Esophagus (tissue), 2 donors: ENCODE measurements at regions not wholly inside any gene's neighbourhood (a gene's known extent, or its start where the extent isn't known, plus 50 kb on each side); places are given as distances from the start of the nearest gene placed in this dataset.

Experiments
- H3K27ac ChIP-seq, 2 donors: one replicate each; pipeline ENCODE4 v1.5.1; 2013; ENCODE audit warnings: low read depth in 2 of 2, mild to moderate bottlenecking in 2 of 2, inconsistent platforms in 1 of 2, low read length in 1 of 2, moderate library complexity in 1 of 2
- H3K27me3 ChIP-seq, 2 donors: one replicate each; pipeline ENCODE4 v1.6.1; 2013; ENCODE audit warnings: low read length in 2 of 2, control low read depth in 1 of 2, mild to moderate bottlenecking in 1 of 2; ENCODE audit not compliant: insufficient read depth in 2 of 2, control insufficient read depth in 1 of 2
- H3K36me3 ChIP-seq, 2 donors: one replicate each; pipeline ENCODE4 v1.6.1; 2013; ENCODE audit warnings: low read length in 1 of 2; ENCODE audit not compliant: control insufficient read depth in 2 of 2, insufficient read depth in 2 of 2
- H3K4me1 ChIP-seq, 2 donors: one replicate each; pipeline ENCODE4 v1.6.1; 2013; ENCODE audit warnings: low read length in 1 of 2; ENCODE audit not compliant: control insufficient read depth in 2 of 2, insufficient read depth in 2 of 2
- H3K4me3 ChIP-seq, 2 donors: one replicate each; pipeline ENCODE4 v1.5.1; 2013; ENCODE audit warnings: low read length in 2 of 2, mild to moderate bottlenecking in 2 of 2, low read depth in 1 of 2, moderate library complexity in 1 of 2
- H3K9me3 ChIP-seq, 2 donors: one replicate each; pipeline ENCODE4 v1.6.1; 2013; ENCODE audit warnings: mild to moderate bottlenecking in 2 of 2, low read depth in 1 of 2, low read length in 1 of 2, moderate library complexity in 1 of 2; ENCODE audit not compliant: control insufficient read depth in 2 of 2, insufficient read depth in 1 of 2
- WGBS, 2 donors: extraction: QIAGEN DNeasy Blood & Tissue Kit; methylation state at CpG; one replicate each; pipeline ENCODE4 v1.1.7; 2013; 5-methylcytosine and 5-hydroxymethylcytosine counted together
- donor health status: healthy with polysubstance abuse.
- donor health status: Bipolar disorder and iron deficiency.

DNA sequence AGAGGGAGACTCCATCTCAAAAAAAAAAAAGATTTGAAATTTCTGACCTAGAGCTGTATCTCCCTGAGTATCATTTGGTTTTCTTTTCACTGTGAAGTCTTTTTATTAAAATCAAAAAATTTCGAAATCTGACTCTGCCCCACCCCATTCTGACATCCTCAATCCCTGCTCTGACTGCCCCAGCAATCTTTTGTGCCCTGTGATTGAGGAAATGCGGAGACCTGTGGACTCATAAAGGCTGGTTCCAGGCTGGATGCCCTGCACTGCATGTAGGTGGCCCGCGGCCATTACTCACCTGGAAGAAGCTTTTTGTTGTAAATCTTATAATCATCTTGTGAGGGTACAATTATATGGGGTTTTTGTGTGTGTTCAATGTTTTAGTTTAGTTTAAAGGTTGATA is 147.3 kb upstream of the SEMA6D start:
- Histone ChIP-seq H3K4me1 (no peaks in the 10 kb centered on the region), H3K27me3 (no peaks in the 10 kb centered on the region), H3K36me3 (no peaks in the 10 kb centered on the region), H3K9me3 (no peaks in the 10 kb centered on the region), H3K27ac (no peak overlapping the region), H3K4me3 (no peak overlapping the region)
- WGBS, 2 donors = 91 to 92% methylated on average over 4 of the region's 4 CpGs

DNA sequence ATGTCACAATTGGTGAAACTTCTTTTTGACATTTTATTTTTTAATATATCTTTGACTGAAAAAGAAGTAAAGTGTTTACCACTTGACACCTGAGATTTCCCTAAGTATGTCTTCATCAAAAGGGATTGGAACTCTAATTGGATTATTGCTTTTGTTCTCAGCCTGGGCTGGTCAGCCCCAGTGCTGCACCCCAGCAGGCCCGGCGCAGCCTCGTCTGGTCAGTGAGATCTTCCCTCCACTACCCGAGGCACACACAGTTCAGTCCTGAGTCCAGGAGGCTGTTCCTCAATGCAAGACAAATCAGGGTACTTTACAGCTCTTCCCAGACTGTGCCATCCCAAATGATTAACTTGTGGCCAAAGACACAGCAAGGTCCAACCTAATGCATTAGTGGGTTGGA is 146.9 kb upstream of the SEMA6D start:
- no peaks in the 10 kb centered on the region for H3K36me3 ChIP-seq
- H3K27me3 ChIP-seq = no peaks in the 10 kb centered on the region
- H3K4me3 ChIP-seq = no peak overlapping the region
- no peaks in the 10 kb centered on the region for H3K4me1 ChIP-seq
- no peak overlapping the region for H3K27ac ChIP-seq
- H3K9me3 ChIP-seq = no peaks in the 10 kb centered on the region
- 71 to 73% methylated on average over 4 of the region's 4 CpGs for WGBS, 2 donors

DNA sequence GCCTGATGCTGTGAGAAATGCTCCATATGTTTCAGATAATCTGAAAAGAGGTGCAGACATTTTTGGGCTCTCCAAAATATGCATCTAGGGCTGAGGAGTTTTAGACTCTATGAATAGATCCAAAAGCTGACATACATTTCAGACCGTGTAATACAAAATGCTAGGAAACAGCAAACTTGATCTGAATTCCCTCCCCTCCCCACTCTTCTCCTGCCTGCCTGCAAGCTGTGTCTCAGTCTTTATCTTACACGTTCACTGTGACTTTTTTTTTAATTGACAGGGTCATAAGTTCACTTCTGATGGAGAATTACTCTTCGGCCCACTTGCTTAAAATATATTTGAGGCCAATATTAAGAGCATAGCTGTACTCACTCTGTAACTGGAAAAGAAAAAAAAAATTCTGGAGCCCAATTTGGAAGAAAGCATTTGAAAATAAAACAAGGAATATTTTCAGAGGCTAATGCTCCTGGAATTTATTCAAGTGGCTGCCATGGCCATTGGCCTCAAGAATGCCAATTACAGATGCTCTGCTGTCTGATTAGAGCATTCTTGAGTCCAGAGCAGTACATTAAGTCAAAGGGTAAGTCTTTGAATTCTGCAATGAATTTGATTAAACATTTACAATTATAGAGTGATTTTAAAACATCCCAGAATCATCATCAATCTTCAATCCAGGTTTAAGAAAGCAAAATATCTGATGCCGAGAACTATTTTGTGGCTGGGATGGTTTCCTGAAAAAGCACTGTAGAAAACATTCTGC is 146.2 kb upstream of the SEMA6D start:
- Histone ChIP-seq H3K36me3 (no peaks in the 10 kb centered on the region), H3K4me3 (no peak overlapping the region), H3K4me1 (no peaks in the 10 kb centered on the region), H3K9me3 (no peaks in the 10 kb centered on the region), H3K27me3 (no peaks in the 10 kb centered on the region), H3K27ac (no peak overlapping the region)
- 63 to 74% methylated on average over 4 of the region's 4 CpGs for WGBS, 2 donors

DNA sequence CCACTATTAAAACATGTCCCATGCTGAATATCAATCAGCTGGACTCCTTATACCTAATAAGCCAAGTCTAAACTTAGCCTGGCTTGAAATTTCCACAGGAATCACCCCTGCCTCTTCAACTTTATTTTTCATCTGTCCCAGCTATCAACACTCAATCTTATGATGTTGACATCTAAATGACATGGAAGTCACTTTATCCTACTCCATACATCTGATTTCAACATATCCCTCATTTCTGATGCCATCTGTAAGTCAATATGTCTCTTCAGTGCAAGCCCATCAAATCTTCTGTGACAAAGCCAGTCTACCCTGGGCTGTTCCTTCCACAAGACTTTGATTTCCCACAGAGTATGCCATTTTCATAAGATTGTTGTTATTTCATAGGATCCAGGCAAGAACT is 143.6 kb upstream of the SEMA6D start:
- Histone ChIP-seq H3K9me3 (no peaks in the 10 kb centered on the region), H3K4me1 (no peaks in the 10 kb centered on the region), H3K27me3 (no peaks in the 10 kb centered on the region), H3K4me3 (no peak overlapping the region), H3K27ac (no peak overlapping the region), H3K36me3 (no peaks in the 10 kb centered on the region)

DNA sequence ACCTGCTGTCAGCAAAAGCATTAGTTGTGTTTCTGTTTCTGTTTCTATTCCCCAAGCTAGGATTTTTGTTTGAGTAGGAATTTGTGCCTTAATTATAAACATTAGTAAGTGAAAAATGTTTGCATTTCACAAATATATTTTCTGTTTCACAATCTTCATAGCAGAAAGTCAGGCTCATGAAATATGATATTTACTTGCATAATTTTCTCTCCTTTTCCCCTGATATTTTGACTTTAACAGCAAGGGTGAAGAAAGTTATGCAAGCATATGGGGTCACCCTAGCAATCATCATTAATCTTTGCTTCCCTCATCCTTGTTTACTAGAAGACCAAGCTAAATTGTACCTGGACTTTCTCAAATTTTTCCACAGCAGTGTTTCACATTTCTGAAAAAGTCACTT is 140.3 kb upstream of the SEMA6D start:
- Histone ChIP-seq H3K4me3 (no peak overlapping the region), H3K27me3 (no peaks in the 10 kb centered on the region), H3K4me1 (no peaks in the 10 kb centered on the region), H3K9me3 (no peaks in the 10 kb centered on the region), H3K36me3 (no peaks in the 10 kb centered on the region), H3K27ac (no peak overlapping the region)

DNA sequence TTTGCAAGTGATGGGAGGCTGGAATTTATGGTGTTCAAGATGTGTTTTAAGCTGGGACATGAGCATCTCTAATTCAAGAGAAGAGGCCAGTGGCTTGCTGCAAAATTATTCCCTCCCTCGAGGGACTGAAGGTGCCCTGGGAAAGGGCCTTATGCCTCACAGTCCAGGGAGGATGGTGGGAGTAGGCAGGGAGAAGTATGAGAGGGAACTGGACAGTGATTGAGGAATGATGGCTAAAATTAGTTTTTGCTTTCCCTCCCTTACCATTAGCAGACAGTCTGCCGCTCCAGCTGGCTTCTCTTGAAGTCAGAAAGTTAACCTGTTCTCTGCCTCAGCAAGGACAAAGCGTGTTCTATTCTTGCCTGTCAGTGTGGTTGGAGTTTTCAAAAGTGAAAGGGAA is 139.8 kb upstream of the SEMA6D start:
- no peaks in the 10 kb centered on the region for H3K4me1 ChIP-seq
- H3K27ac ChIP-seq = no peak overlapping the region
- H3K4me3 ChIP-seq = no peak overlapping the region
- H3K27me3 ChIP-seq = no peaks in the 10 kb centered on the region
- no peaks in the 10 kb centered on the region for H3K9me3 ChIP-seq
- WGBS, 2 donors = 56 to 60% methylated on average over 3 of the region's 3 CpGs
- H3K36me3 ChIP-seq = no peaks in the 10 kb centered on the region

DNA sequence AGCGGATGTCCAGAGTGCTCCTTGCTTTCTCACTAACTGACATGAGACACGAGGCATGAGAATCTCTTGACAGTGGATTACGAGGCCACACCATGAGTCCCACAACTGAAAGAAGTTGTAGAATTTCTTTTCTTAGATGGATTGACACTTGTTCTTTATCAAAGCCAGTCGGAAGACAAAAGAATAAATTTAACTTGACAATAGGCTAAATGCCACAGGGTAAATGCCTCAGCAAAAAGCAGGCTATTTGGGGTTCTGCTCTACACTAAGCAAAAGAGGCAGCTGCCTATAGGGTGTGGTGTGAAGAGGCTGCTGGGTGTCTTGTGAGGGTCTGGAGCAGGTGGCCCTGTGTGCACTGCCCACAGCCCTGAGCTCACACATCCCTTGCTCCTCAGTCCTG is 135.1 kb upstream of the SEMA6D start:
- WGBS, 2 donors = 86% methylated on average over 4 of the region's 4 CpGs

DNA sequence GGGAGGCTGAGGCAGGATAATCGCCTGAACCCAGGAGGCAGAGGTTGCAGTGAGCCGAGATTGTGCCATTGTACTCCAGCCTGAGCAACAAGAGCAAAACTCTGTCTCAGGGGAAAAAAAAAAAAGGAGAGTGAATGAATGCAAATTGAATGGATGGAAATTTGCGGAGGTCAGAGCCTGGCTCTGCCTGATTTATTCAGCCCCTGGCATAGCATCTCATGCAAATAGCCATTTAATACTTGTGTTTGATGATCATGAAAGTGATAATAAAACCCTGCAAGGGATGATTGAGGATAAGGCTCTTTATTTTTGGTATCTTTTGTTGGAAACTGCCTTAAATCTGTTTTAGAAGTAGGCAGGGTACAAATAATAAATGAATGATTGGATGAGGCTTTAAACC is 133.0 kb upstream of the SEMA6D start:
- H3K4me1 ChIP-seq = peaks cover 0 to 1% of the 10 kb centered on the region in 2 donors
- H3K27me3 ChIP-seq = no peaks in the 10 kb centered on the region
- WGBS, 2 donors = 92% methylated on average over 3 of the region's 3 CpGs
- H3K4me3 ChIP-seq = no peak overlapping the region
- H3K9me3 ChIP-seq = no peaks in the 10 kb centered on the region
- no peak overlapping the region for H3K27ac ChIP-seq
- no peaks in the 10 kb centered on the region for H3K36me3 ChIP-seq

More for the DNA sequence above, 135.1 kb upstream of the SEMA6D start:
- peaks cover 0 to 1% of the 10 kb centered on the region in 2 donors for H3K4me1 ChIP-seq
- H3K36me3 ChIP-seq = no peaks in the 10 kb centered on the region
- H3K4me3 ChIP-seq = no peak overlapping the region
- H3K27me3 ChIP-seq = no peaks in the 10 kb centered on the region
- H3K9me3 ChIP-seq = no peaks in the 10 kb centered on the region
- no peak overlapping the region for H3K27ac ChIP-seq

DNA sequence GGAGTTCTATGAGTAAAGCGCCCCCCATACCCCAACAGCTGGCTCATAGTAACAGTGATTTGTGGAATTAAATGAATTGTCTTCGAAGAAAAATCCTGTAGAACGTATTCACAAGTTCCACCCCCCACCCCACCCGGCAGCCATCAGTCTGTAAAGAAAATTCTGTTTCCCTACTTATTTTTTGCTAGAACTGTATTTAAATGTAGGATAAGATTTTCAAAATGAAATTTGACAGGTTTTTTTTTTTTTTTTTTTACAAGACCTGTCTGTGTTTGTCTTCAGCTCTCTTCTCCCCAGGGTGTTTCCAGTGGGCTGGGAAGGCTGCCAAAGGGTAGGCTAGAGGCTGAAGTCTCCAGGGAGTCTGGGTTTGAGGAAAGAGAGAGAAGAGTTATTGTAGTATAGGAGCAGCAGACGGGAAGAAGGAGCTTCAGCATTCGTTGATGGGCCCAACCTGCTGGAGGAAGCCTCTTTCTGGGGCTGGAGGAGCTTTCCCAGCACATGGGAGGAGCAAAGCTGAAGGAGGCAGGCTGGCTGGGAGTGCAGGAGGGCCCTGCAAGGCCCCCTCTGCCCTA is 130.6 kb upstream of the SEMA6D start:
- Histone ChIP-seq H3K27me3 (no peaks in the 10 kb centered on the region), H3K4me3 (no peak overlapping the region), H3K36me3 (no peaks in the 10 kb centered on the region), H3K4me1 (peaks cover 0 to 1% of the 10 kb centered on the region in 2 donors), H3K9me3 (no peaks in the 10 kb centered on the region), H3K27ac (no peak overlapping the region)
- WGBS, 2 donors = 76 to 81% methylated on average over 6 of the region's 6 CpGs
